PC-3 (cell line): ENCODE measurements at regions not wholly inside any gene's neighbourhood (a gene's known extent, or its start where the extent isn't known, plus 50 kb on each side); places are given as distances from the start of the nearest gene placed in this dataset.

Experiments
- EZH2 ChIP-seq: fragments of 300-600 bp; sonication (generic); IDR thresholded peaks from one replicate; pipeline ENCODE4 v1.6.1; 2017; ENCODE audit warnings: antibody characterized with exemption, mild to moderate bottlenecking, low read length; ENCODE audit not compliant: unreplicated experiment
- EZH2phosphoT487 ChIP-seq: fragments of 300-600 bp; sonication (generic); IDR thresholded peaks from 2 replicates; pipeline ENCODE4 v1.6.1; 2018; ENCODE audit warnings: mild to moderate bottlenecking, antibody characterized with exemption, low read length, borderline replicate concordance
- TF ChIP-seq, protein P1 (sequence below): fragments of 300-600 bp; sonication (generic); conservative IDR thresholded peaks from 2 replicates; pipeline ENCODE4 v1.5.1; 2017; ENCODE audit warnings: antibody characterized with exemption, low read depth, mild to moderate bottlenecking, low read length

DNA sequence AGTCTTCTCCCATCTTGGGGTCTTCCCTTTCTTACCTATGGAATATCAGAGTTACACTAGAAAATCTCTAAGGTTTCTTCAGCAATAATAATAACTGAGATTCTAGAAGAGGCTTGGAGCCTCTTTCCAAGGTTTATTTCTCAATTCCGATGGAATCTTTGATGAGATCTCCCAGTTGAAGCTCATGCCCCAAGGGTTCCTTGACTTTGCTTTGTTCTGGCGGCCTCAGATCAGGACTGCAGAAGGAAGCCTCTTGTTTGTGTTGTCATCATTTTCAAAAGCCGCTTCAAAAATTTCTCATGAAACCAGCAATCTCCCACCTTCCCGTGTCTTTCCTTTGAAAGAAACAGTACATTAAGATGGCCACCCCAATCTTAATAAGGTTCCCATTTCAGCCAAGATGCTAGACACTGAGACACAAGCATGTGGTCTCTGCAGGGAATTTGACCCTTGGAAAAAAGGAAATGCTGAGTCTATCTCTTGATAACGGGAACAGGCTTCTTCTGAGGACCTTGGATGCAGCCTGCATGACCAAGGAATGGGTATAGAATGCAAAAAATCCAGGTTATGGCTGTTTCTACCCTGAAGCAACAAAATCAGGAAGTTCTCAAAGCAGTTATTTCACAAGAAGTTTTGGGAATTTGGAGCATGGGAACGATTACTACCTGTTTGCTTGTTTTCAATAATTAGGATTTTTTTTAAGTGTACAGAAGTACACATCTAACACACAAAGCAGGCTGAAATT is 141.6 kb downstream of the CD24 start:
- TF ChIP-seq, protein P1, sequence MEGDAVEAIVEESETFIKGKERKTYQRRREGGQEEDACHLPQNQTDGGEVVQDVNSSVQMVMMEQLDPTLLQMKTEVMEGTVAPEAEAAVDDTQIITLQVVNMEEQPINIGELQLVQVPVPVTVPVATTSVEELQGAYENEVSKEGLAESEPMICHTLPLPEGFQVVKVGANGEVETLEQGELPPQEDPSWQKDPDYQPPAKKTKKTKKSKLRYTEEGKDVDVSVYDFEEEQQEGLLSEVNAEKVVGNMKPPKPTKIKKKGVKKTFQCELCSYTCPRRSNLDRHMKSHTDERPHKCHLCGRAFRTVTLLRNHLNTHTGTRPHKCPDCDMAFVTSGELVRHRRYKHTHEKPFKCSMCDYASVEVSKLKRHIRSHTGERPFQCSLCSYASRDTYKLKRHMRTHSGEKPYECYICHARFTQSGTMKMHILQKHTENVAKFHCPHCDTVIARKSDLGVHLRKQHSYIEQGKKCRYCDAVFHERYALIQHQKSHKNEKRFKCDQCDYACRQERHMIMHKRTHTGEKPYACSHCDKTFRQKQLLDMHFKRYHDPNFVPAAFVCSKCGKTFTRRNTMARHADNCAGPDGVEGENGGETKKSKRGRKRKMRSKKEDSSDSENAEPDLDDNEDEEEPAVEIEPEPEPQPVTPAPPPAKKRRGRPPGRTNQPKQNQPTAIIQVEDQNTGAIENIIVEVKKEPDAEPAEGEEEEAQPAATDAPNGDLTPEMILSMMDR: no peak
- TF ChIP-seq EZH2phosphoT487 (no peak), EZH2 (no peak)
